HepG2 (cell line): ENCODE measurements at regions not wholly inside any gene's neighbourhood (a gene's known extent, or its start where the extent isn't known, plus 50 kb on each side); places are given as distances from the start of the nearest gene placed in this dataset.

ENCODE experiments used
- ATAC-seq: fragments of 200-7000 bp; cut with Tn5 transposase; 3 replicates; pipeline ENCODE4 v1.9.1; 2020; ENCODE audit warnings: mild to moderate bottlenecking, moderate library complexity
- BruUV-seq: library from RNA; stranded (reverse); fragments of 400-500 nt; replicated peaks from 2 replicates; lab custom pipeline; 2021; lab: Mats Ljungman, UMichigan
- CTCF ChIA-PET: fragments of 300-600 bp; formaldehyde crosslinking; extraction: SDS; loops from one replicate; lab custom pipeline; 2021; ENCODE audit warnings: low total read pairs, inconsistent platforms, low intra/inter-chr PET ratio; lab: Yijun Ruan, JAX
- POLR2A ChIA-PET: fragments of 350-600 bp; sonication (Branson Sonifier 250); formaldehyde crosslinking; loops from one replicate; lab custom pipeline; 2020; ENCODE audit warnings: antibody characterized with exemption, inconsistent platforms; lab: Yijun Ruan, JAX
- DNase-seq: peaks from one replicate; pipeline ENCODE4 v3.0.0-alpha.2; 2015; ENCODE audit warnings: low spot score
- FAIRE-seq: peaks from 3 replicates; lab custom pipeline; 2011; peaks lifted over from hg19 to GRCh38; lab: Jason Lieb, UNC
- H2AFZ ChIP-seq: one replicate; pipeline ENCODE4 v1.6.1; 2011; ENCODE audit warnings: low read length, inconsistent platforms
- H3K27ac ChIP-seq: fragments of 300-600 bp; 3 replicates; pipeline ENCODE4 v1.8.0; 2011; ENCODE audit warnings: mixed run types, mild to moderate bottlenecking, mixed read lengths, low read length, inconsistent platforms; ENCODE audit not compliant: insufficient read depth; ENCODE audit errors: extremely low read length
- H3K27me3 ChIP-seq, 2 experiments: fragments of 200-600 bp in 1 of 2; 2 replicates in 1 of 2; 3 replicates in 1 of 2; pipeline versions ENCODE4 v1.6.0 to v1.8.0; 2011; ENCODE audit warnings: low read length in 2 of 2, mild to moderate bottlenecking in 2 of 2, moderate library complexity in 2 of 2, inconsistent platforms in 1 of 2; ENCODE audit not compliant: insufficient read depth in 2 of 2, control insufficient read depth in 1 of 2
- H3K36me3 ChIP-seq, 2 experiments: fragments of 200-600 bp in 1 of 2; replicated peaks in 1 of 2; 2 replicates in 1 of 2; 3 replicates in 1 of 2; pipeline versions ENCODE4 v1.5.1 to v1.8.0; 2011; ENCODE audit warnings: low read length in 2 of 2, inconsistent platforms in 1 of 2; ENCODE audit not compliant: insufficient read depth in 2 of 2, control insufficient read depth in 1 of 2
- H3K4me1 ChIP-seq: 2 replicates; pipeline ENCODE4 v1.5.1; 2012; ENCODE audit warnings: low read length, inconsistent platforms; ENCODE audit not compliant: insufficient read depth
- H3K4me2 ChIP-seq: 2 replicates; pipeline ENCODE4 v1.6.0; 2011; ENCODE audit warnings: low read depth, low read length, inconsistent platforms
- H3K4me3 ChIP-seq, 3 experiments: fragments of 200-600 bp in 1 of 3; sonication (generic), shearing (Covaris generic) in 1 of 3; replicated peaks in 1 of 3; 2 replicates each; pipeline ENCODE4 v1.5.1; 2011 to 2016; ENCODE audit warnings: low read length in 3 of 3, inconsistent platforms in 2 of 3, low read depth in 2 of 3, mild to moderate bottlenecking in 2 of 3, control low read depth in 1 of 3, mixed read lengths in 1 of 3; ENCODE audit not compliant: insufficient read depth in 1 of 3
- H3K79me2 ChIP-seq: one replicate; pipeline ENCODE4 v1.6.1; 2011; ENCODE audit warnings: low read length, inconsistent platforms; ENCODE audit not compliant: insufficient read depth
- H3K9ac ChIP-seq: 2 replicates; pipeline ENCODE4 v1.6.0; 2011; ENCODE audit warnings: mild to moderate bottlenecking, low read depth, low read length, inconsistent platforms; ENCODE audit not compliant: insufficient read depth
- H3K9me3 ChIP-seq: 2 replicates; pipeline ENCODE4 v1.5.1; 2012; ENCODE audit warnings: mild to moderate bottlenecking, low read length
- H4K20me1 ChIP-seq: 2 replicates; pipeline ENCODE4 v1.6.0; 2011; ENCODE audit warnings: inconsistent platforms, mild to moderate bottlenecking, low read length, moderate library complexity; ENCODE audit not compliant: insufficient read depth
- FOSL1 ChIP-seq: sonication (generic); formaldehyde crosslinking; IDR thresholded peaks from 2 replicates; pipeline ENCODE4 v1.9.0; 2021; ENCODE audit warnings: missing genetic modification reagents, borderline replicate concordance
- FOXO4 ChIP-seq: sonication (generic); formaldehyde crosslinking; conservative IDR thresholded peaks from 2 replicates; pipeline ENCODE4 v1.8.1; 2023; ENCODE audit warnings: missing genetic modification reagents
- KMT2A ChIP-seq: sonication (generic); formaldehyde crosslinking; IDR thresholded peaks from 2 replicates; pipeline ENCODE4 v1.4.0; 2020; ENCODE audit warnings: missing genetic modification reagents
- MATR3 ChIP-seq: sonication (generic); formaldehyde crosslinking; IDR thresholded peaks from 2 replicates; pipeline ENCODE4 v1.4.0; 2020; ENCODE audit warnings: missing genetic modification reagents
- SMARCC2 ChIP-seq: fragments of 450-650 bp; IDR thresholded peaks from 2 replicates; pipeline ENCODE4 v1.6.1; 2017; ENCODE audit warnings: antibody characterized with exemption, mild to moderate bottlenecking
- SP140L ChIP-seq: sonication (generic); formaldehyde crosslinking; IDR thresholded peaks from 2 replicates; pipeline ENCODE4 v1.4.0; 2020; ENCODE audit warnings: missing genetic modification reagents, borderline replicate concordance
- ZBTB10 ChIP-seq: sonication (generic); formaldehyde crosslinking; IDR thresholded peaks from 2 replicates; pipeline ENCODE4 v1.4.0; 2020; ENCODE audit warnings: missing genetic modification reagents, borderline replicate concordance
- ZMYM4 ChIP-seq: sonication (generic); formaldehyde crosslinking; IDR thresholded peaks from 2 replicates; pipeline ENCODE4 v1.8.1; 2023; ENCODE audit warnings: mild to moderate bottlenecking, missing genetic modification reagents
- ZNF280B ChIP-seq: sonication (generic); formaldehyde crosslinking; IDR thresholded peaks from 2 replicates; pipeline ENCODE4 v1.5.0; 2020; ENCODE audit warnings: missing genetic modification reagents, mild to moderate bottlenecking, borderline replicate concordance
- ZNF34 ChIP-seq: sonication (generic); formaldehyde crosslinking; IDR thresholded peaks from 2 replicates; pipeline ENCODE4 v1.4.0; 2020; ENCODE audit warnings: mild to moderate bottlenecking, missing genetic modification reagents, borderline replicate concordance
- ZNF432 ChIP-seq: sonication (generic); formaldehyde crosslinking; IDR thresholded peaks from 2 replicates; pipeline ENCODE4 v1.5.0; 2020; ENCODE audit warnings: missing genetic modification reagents, mild to moderate bottlenecking, borderline replicate concordance
- ZNF510 ChIP-seq: sonication (generic); formaldehyde crosslinking; IDR thresholded peaks from 2 replicates; pipeline ENCODE4 v1.4.0; 2020; ENCODE audit warnings: low read depth, mild to moderate bottlenecking, missing genetic modification reagents
- ZNF577 ChIP-seq: sonication (generic); formaldehyde crosslinking; IDR thresholded peaks from 2 replicates; pipeline ENCODE4 v1.4.0; 2020; ENCODE audit warnings: mild to moderate bottlenecking, low read depth, missing genetic modification reagents, borderline replicate concordance
- ZNF891 ChIP-seq: sonication (generic); formaldehyde crosslinking; IDR thresholded peaks from 2 replicates; pipeline ENCODE4 v1.5.0; 2020; ENCODE audit warnings: mild to moderate bottlenecking, missing genetic modification reagents
- WGBS: methylation state at CpG from one replicate; pipeline ENCODE4 v1.1.6; 2017; ENCODE audit warnings: low lambda C conversion rate; 5-methylcytosine and 5-hydroxymethylcytosine counted together
- in situ Hi-C: cut with HindIII; loops from 2 replicates; pipeline ENCODE4 v1.10.0; 2017; ENCODE audit warnings: low pct_unique_long_range_greater_than_20kb; ENCODE audit not compliant: extremely low pct_ligation_motif_present
- intact Hi-C: fragments of 100-400 bp; cut with micrococcal nuclease; formaldehyde crosslinking; loops from one replicate; pipeline ENCODE4 v1.10.0; 2022; ENCODE audit not compliant: unreplicated experiment
- TF ChIP-seq, protein P1 (sequence below): sonication (generic); formaldehyde crosslinking; IDR thresholded peaks from 2 replicates; pipeline ENCODE4 v1.8.1; 2023; ENCODE audit warnings: mild to moderate bottlenecking, missing genetic modification reagents, borderline replicate concordance
- TF ChIP-seq, protein P2 (sequence below): sonication (generic); formaldehyde crosslinking; conservative IDR thresholded peaks from 2 replicates; pipeline ENCODE4 v1.5.0; 2020; ENCODE audit warnings: missing genetic modification reagents

DNA sequence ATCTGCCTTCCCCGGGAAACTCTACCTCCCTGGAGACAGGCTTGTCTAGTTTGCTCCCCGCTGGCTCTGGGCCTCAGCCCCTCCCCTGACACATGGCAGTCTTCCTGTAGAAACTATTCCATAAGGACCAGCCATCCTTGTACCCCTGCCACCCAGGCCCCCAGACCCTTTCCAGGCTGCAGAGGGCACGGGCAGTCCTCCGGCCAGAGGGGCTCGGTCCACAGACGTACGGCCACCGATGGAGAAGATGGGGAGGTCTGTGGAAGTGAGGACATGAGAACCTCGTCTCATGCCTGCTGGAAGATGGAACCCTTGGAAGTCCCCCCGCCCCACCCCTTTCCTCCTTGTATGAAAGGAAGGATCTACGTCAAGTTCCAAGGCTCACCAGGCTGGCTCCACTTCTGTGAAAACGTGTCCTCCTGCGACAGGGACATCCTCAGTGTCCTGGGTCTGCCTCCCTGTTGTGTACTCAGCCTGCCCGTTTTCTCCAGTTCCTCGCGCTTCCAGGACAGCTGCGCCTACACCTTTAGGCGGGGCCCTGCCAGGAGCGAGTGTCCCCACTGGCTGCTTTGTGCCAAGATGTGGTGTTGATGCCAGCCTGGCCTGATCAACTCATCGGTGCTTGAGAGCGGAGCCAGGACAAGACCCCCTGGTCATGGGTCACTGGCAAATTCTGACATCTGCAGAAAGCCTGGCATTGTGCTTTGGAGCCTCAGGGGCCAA is 414.9 kb downstream of the GLRX3 start:
- intact Hi-C loops: no loop called here
- no peak overlapping the region for H3K9ac ChIP-seq
- DNase-seq (no peak), FAIRE-seq (no peak), ATAC-seq (no peak)
- H3K27me3 ChIP-seq: peaks cover 3 to 25% of the 10 kb centered on the region in 2 experiments; a peak in 4 of 5 replicates
- ChIA-PET POLR2A (no interaction called here), CTCF (no interaction called here)
- H3K4me2 ChIP-seq: no peak overlapping the region
- H3K4me1 ChIP-seq: no peaks in the 10 kb centered on the region
- no peaks in the 10 kb centered on the region for H3K79me2 ChIP-seq
- no peaks in the 10 kb centered on the region for H4K20me1 ChIP-seq
- no peak overlapping the region for H3K27ac ChIP-seq
- no TSS peak for BruUV-seq
- no peak overlapping the region for H2AFZ ChIP-seq
- in situ Hi-C loops: no loop called here
- 26% methylated on average over 10 of the region's 21 CpGs for WGBS
- no peak overlapping the region for H3K4me3 ChIP-seq
- H3K36me3 ChIP-seq: no peaks in the 10 kb centered on the region
- H3K9me3 ChIP-seq: no peaks in the 10 kb centered on the region
- TF ChIP-seq, protein P1, sequence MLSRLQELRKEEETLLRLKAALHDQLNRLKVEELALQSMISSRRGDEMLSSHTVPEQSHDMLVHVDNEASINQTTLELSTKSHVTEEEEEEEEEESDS (CRISPR knock-in tag): no peak
- TF ChIP-seq SP140L (CRISPR knock-in tag): no peak
- no peak for TF ChIP-seq FOXO4 (CRISPR knock-in tag)
- TF ChIP-seq ZNF34 (CRISPR knock-in tag): no peak
- TF ChIP-seq SMARCC2: no peak
- TF ChIP-seq, protein P2, sequence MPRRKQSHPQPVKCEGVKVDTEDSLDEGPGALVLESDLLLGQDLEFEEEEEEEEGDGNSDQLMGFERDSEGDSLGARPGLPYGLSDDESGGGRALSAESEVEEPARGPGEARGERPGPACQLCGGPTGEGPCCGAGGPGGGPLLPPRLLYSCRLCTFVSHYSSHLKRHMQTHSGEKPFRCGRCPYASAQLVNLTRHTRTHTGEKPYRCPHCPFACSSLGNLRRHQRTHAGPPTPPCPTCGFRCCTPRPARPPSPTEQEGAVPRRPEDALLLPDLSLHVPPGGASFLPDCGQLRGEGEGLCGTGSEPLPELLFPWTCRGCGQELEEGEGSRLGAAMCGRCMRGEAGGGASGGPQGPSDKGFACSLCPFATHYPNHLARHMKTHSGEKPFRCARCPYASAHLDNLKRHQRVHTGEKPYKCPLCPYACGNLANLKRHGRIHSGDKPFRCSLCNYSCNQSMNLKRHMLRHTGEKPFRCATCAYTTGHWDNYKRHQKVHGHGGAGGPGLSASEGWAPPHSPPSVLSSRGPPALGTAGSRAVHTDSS (CRISPR knock-in tag): no peak
- no peak for TF ChIP-seq ZNF510
- no peak for TF ChIP-seq ZNF280B (CRISPR knock-in tag)
- TF ChIP-seq MATR3 (CRISPR knock-in tag): no peak
- TF ChIP-seq FOSL1 (CRISPR knock-in tag): no peak
- no peak for TF ChIP-seq ZNF432
- no peak for TF ChIP-seq ZMYM4 (CRISPR knock-in tag)
- TF ChIP-seq KMT2A: no peak
- no peak for TF ChIP-seq ZBTB10 (CRISPR knock-in tag)
- no peak for TF ChIP-seq ZNF891 (CRISPR knock-in tag)
- TF ChIP-seq ZNF577 (CRISPR knock-in tag): no peak
